ENCODE measurements at regions not wholly inside any gene's neighbourhood (a gene's known extent, or its start where the extent isn't known, plus 50 kb on each side); places are given as distances from the start of the nearest gene placed in this dataset.
"Not testable (repeated sequence)": the region's sequence is repeated elsewhere in the genome, so short reads cannot be mapped to it uniquely, and the experiment has no call there.

DNA sequence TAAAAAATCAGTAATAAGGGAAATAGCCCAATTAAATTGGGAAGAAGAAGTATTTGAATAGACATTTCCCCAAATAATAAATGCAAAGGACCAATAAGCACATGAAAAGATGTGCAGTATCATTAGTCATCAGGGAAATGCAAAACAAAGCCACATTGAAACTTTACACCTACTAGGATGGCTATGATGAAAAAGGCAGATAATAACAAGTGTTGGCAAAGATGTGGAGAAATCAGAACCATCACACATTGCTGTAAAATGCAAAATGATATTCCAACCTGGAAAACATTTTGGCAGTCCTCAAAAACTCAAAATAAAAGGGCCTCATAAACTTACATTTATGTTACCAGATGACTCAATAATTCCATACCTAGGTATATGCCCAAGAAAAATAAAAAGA, 131.1 kb upstream of the G2E3 start:
- DNase-seq (ENCODE audit: low read depth in 2 of 2) = no peak

DNA sequence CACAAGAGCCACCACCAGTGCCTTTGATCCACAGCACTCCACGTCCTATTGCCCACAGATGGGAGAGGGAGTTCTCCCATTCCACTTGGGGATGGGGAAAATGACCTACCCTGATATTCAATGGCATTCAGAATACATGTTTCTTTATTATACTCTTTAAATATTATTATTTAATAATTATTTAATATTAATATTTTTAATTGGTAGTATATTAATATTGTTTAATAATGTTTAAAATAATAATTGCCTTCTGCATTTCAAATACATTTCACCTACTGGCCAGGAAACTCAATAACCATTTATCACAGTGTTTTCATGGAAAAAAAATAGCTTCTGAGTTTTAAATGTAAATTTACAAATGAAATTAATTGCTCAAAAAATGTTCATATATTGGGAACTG, 127.4 kb upstream of the G2E3 start:
- no peak for DNase-seq (ENCODE audit: low read depth in 2 of 2)

- no peak for DNase-seq (ENCODE audit: low read depth in 2 of 2)
Observed at GRCh38 chr14:30440961-30441360, 118.0 kb upstream of the G2E3 start.

DNA sequence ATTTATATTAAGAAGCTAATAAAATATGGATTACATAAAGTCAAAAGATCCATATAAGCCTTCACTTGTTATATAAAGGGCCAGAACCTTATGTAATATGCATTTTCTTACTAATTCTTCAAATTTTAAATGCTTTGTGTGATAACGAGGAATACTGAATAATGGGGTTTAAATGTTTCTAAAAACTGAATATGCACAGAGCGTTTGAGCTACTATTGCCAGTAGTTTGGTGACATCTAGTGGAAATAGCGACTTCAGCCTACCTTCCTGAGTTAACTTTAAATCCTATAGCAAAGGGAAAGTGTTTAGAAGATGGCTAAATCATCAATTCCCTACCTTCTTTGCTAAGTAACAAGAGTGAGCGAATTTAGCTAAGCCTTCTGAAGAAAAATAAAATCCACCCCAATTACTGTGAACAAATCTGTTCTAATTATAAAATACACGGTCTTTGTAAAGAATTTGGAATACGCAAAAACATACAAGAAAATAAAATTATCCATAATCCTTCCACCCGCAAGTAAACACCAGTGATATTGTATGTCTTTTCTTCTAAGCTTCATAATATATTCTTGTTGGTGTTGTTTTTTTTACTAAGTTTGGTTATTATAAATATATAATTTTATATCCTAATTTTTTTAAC, 115.5 kb upstream of the G2E3 start:
- no peak for DNase-seq (ENCODE audit: low read depth in 2 of 2)

GRCh38 chr14:30444451-30444850, 114.5 kb upstream of the G2E3 start:
- no peak for DNase-seq (ENCODE audit: low read depth in 2 of 2)

DNA sequence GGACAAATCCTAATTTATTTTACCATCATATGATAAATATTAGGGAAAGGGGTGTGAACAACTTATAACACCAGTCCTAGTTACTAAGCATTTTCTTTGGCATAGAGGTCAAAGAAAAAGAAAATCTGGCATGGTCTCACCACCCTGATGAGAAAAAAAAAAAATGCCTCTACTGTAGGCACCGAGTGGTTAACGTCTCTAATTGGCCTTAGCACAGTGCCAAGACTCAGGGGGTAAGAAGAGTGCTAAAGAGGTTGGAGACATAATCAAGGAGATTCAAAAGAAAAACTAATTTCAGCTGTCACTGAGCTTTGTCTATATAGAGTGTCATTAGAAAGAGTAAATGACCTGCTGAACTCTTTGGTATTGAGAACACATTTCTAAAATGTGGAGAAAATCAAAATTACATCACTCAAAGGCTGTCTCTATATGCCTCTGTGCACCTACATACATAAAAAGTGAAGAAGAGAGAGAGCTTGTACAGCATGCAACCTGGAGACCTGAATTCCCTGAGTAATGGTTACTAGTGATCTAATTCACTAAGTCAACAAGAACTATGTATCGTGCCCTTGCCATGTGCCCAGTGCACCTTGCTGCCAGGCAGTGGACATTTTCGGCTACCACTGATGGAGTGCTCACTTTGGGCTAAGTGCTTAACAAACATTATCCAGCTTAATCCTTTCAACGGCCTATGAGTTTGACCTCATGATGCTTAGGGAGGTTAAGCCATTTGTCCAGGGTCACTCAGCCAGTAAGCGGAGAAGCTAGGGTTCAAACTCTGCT, 113.8 kb upstream of the G2E3 start:
- DNase-seq (ENCODE audit: low read depth in 2 of 2) = no peak

DNA sequence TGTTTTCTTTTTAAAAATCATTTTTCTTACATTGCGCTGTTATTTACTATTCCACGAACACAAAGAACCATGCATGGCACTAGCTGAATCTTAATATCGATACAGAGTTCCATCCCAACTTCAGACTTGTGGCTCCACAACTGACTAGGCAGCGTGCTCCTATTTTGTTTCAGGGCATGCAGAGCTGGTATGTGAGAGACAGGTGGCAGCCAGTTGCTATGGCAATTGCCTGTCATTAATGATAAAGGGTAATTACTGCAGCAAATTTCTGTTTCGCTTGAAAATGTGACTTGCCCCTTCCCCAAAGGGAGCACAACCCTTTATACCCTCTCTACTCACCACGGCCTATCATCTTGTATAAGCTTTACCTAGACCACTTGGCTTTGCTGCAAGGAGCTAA, 113.1 kb upstream of the G2E3 start:
- DNase-seq (ENCODE audit: low read depth in 2 of 2) = no peak

DNA sequence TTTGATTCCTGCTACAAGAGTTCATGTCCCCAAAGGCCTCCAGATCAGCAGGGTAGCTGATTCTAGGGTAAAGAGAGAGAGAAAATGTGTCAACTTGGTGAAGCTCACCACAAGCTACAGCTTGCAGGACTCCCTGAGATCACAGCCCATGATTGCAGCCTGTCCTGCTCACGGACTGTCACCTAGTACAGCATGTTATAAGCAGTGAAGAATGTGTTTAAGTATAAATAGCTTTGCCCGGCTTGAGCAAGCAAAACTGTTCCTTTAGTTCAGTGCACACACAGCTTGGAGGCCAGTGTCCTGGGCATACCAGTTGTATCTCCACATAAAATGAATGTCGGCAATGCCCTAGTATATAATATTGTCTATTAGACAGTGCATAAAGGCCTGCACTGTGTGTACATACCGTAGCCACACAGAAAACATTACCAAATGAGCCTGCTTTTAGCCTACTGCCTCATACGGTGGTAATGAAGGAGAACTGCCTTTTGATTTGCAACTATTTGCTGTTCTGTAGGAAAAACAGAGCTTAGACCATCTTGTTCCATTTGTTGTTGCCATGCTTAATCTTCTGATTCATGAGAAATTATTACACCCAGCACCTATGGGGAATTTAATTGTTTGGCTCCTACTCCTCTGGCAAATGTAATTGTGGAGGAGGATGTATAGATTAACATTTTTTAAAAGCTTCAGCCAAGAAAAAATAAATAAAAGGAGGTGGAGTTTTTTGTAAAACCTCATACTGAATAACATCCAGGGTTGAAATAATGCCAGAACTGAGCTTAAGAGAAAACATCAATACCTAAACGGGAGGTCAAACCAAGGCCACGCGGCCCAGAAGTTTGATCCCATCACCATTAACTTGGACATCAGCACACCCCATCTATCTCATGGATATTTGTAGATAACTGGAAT, 108.1 kb upstream of the G2E3 start:
- DNase-seq (ENCODE audit: low read depth in 2 of 2) = no peak

DNA sequence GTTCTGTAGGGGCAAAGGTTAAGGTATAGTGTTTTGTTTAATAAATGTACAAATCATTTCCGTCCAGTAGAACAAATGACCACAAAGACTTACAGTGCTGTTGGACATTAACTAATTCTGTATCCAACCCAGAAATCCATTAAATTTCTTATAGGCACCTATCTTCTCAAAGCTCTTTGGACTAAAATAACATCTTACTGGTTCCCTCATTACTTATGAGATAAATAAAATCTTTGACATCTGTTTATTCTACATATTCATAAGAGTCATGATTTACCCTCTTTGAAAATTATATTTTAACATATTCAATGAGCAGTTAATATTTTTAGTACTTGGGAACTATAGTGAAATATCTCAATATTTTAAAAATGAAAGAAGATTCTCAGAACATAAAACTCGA, 102.7 kb upstream of the G2E3 start:
- no peak for DNase-seq (ENCODE audit: low read depth in 2 of 2)

DNA sequence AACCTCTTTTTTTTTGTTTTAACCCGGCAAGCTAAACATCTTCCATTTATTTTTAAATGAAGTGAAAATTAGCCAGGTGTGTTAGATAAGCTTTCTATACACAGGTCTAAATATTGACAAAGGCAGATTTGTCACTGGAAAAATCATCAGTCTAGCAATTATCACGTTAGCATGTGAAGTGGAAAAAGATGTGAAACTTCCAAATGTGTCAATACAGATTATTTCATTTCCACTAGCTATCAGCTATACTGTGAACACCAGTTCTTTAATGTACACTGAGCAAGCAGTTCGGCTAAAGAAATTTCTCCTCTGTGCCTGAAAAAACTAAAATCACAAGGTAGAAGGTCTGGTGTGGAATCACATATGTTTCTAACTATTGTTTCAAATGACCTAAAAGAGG, 96.6 kb upstream of the G2E3 start:
- DNase-seq (ENCODE audit: low read depth in 2 of 2) = no peak

DNA sequence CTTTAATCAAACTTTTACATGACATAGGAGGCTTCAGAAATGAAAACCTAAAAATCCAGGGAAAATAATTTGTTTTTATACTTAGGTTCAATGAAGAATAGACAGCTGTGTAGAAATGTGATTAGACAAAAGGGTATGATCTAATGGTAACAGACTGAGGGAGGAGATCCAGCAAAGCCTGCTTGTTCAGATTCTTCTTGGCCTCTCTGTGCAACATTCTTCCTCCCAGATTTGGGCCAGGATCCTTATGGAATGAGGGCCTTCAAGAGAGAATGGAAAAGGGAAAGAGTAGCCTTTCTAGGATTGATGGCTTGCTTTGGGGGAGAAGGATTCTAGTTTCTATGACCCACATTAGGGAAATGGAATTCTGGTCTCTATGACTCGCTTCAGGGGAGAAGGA, 94.5 kb upstream of the G2E3 start:
- no peak for DNase-seq (ENCODE audit: low read depth in 2 of 2)

DNA sequence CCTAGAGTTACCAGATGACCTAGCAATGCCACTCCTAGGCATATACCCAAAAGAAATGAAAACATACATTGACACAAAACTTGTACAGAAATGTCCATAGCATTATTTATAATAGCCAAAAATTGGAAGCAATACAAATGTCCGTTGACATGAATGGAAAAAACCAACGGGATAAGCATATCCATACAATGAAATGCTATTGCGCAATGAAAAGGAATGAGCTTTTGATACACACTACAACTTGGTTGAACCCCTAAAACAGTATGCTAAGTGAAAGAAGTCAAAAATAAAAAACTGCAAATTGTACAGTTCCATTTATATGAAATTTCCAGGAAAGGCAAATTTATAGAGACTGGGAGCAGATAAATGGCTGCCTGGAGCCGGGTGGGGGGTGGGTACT, 90.6 kb upstream of the G2E3 start:
- no peak for DNase-seq (ENCODE audit: low read depth in 2 of 2)

DNA sequence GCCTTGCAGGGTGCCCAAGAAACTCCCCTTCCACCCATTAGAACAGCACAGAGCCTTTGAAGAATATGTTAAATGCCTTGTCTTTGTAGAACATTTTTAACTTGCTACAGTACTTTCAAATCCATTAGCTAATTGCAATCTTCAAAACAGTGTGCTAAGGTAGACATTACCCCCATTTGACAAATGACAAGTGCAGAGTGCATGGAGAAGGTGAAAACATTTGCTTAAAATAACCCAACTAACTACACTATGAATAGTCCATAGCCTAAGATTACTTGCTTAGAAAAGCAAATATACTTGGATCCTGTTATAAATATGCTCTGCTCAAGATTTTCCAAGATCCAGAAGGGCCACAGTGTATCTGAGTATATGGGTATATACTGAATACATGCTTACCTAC, 87.0 kb upstream of the G2E3 start:
- DNase-seq (ENCODE audit: low read depth in 2 of 2) = no peak

- not testable (repeated sequence) for DNase-seq (ENCODE audit: low read depth in 2 of 2)
Observed at GRCh38 chr14:30473846-30474696, 84.9 kb upstream of the G2E3 start.

- DNase-seq (ENCODE audit: low read depth in 2 of 2) = no peak
Observed at GRCh38 chr14:30482276-30482675, 76.7 kb upstream of the G2E3 start.

DNA sequence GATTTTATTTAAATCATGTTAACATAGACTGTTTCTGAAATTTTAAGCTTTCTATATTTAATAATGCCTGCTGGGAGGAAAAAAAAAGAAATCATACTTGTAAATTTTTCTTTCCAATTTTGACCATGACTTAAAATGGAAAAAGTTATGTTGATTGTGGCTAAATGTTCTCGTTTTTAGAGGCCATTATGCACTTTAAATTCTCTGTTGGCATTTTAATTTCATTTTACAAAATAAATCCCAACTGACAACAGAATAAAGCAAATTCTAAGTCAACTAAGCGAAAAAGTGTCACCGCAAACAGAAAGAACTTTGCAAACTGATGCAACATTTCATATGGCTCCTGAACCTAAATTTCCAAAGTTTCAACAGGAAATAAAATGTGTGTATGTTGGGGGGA, 74.8 kb upstream of the G2E3 start:
- no peak for DNase-seq (ENCODE audit: low read depth in 2 of 2)

DNA sequence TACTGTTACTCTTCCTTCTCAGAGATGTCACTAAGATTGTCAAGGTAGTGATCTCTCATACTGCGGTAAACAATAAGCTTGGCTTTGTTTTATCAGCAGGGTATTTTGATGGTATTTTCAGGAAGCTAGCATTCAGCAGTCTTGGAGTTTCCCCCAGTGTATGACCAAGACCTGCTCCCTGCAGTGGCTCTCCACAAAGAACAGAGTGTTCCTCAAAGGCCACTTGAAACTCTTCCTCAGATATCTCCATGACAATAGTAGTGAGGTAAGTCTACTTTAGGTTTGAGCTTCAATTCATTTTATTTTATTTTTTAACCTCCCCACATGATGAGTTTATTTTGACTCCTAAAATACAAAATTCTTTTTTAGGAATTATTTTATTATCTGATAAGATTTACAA, 74.0 kb upstream of the G2E3 start:
- DNase-seq (ENCODE audit: low read depth in 2 of 2) = no peak

GRCh38 chr14:30496852-30497251, 62.1 kb upstream of the G2E3 start:
- DNase-seq (ENCODE audit: low read depth in 2 of 2) = no peak

DNA sequence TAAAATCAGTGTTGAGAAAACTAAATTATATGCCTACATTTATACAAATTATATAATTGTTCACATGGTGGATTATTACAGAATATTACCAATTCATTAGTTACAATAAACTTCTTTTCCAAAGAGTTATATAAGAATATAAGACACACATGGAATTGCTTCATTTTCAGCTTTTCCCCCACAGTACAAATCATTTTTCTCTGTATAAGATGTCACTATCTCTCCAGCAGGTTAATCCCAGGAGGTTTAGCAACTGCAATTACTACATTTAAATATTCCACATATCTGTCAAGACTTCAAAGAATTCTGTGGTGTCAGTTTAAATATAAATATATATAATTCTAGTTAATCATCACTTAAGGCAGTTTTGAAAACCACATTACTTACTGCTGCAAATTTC, 59.6 kb upstream of the G2E3 start:
- DNase-seq (ENCODE audit: low read depth in 2 of 2) = no peak

DNA sequence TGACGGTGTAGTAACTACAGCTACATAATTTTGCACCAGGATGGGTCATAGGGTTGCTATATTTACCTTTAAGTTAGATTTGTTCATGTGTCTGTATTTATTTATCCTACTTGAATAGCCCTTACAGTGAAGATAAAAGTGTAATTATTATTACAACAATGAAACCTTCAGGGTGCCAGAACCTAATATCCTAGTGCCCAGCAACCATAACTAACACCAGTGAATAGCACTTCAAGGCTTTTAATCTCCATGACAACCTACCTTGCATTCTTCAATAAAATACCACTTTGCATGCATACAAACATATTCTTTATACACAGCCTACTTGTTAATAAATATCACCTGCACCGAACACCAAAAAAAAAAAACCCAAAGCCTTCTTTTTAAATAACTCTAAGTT, 58.7 kb upstream of the G2E3 start:
- no peak for DNase-seq (ENCODE audit: low read depth in 2 of 2)

DNA sequence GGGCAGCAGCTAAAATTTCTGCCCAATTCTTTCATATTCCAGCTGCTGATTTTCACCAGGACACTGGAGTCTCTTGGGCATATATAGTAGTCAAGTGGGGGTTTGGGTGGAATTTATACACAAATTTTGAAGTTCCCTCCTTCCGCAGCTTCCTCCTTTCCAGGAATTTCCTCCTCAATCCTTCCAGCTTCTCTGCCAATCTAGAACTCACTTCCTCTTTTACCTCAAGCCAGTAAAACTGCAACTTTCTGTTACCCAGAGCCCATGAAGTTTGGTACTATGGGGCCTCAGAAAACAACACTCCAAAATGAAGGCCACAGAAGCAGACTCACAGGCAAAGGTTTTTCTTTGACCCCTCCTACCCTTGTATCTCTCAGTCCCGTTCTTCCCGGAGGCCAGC, 51.7 kb upstream of the G2E3 start:
- no peak for DNase-seq (ENCODE audit: low read depth in 2 of 2)
